ENCODE measurements at regions not wholly inside any gene's neighbourhood (a gene's known extent, or its start where the extent isn't known, plus 50 kb on each side); places are given as distances from the start of the nearest gene placed in this dataset.

DNA sequence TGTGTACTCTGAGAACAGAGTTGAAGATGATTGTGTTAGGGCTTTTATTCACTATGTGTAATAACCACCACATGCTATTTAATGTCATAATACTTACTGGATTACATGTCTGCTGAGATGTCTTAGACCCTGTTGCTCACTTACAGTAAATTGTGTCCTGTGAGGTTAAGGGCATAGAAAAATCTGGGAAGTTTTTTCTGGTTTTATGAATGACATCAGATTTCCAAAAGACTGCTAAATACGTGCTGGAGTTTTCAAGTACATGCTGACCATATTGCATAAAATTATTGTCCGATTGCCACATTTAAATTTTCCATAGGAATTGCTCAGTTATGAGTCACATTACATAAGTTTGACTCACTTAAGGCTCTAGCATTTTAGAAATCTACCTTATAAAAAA is 96.7 kb upstream of the COL5A2 start:
- no peak for TF ChIP-seq CTCF (IDR thresholded peaks at IDR 0.05)
- TF ChIP-seq POLR2A (IDR thresholded peaks at IDR 0.05): no peak
